Activated T-helper 1 cell treated with anti-CD3 and anti-CD28 coated beads, Interleukin-12 subunit alpha, Interleukin-12 subunit beta, Interleukin-2, Interleukin-4 antibody, amounts not matched to agents 30 ng/mL and 10 ng/mL and 1 ng/mL, durations not matched to agents 14 hours and 24 hours and 36 hours (primary cell): ENCODE measurements at regions not wholly inside any gene's neighbourhood (a gene's known extent, or its start where the extent isn't known, plus 50 kb on each side); places are given as distances from the start of the nearest gene placed in this dataset.
"Not testable (repeated sequence)": the region's sequence is repeated elsewhere in the genome, so short reads cannot be mapped to it uniquely, and the experiment has no call there.

Experiments used
- DNase-seq: peaks from one replicate; pipeline ENCODE4 v3.0.0; 2021; ENCODE audit warnings: low spot score
- H3K27ac Mint-ChIP-seq: one replicate; pipeline ENCODE4 v1.8.0; 2021; ENCODE audit warnings: mild to moderate bottlenecking, mixed read lengths
- H3K27me3 Mint-ChIP-seq: one replicate; pipeline ENCODE4 v1.8.0; 2022; ENCODE audit warnings: mild to moderate bottlenecking, moderate library complexity, mixed read lengths; ENCODE audit not compliant: insufficient read depth
- H3K36me3 Mint-ChIP-seq: one replicate; pipeline ENCODE4 v1.8.0; 2021; ENCODE audit warnings: low read depth, mixed read lengths
- H3K4me1 Mint-ChIP-seq: one replicate; pipeline ENCODE4 v1.8.0; 2021; ENCODE audit warnings: low read depth, mixed read lengths
- H3K4me3 Mint-ChIP-seq: one replicate; pipeline ENCODE4 v1.8.0; 2021; ENCODE audit warnings: mild to moderate bottlenecking, moderate library complexity, mixed read lengths
- H3K9me3 Mint-ChIP-seq: one replicate; pipeline ENCODE4 v1.8.0; 2021; ENCODE audit warnings: mixed read lengths
- intact Hi-C: fragments of 100-400 bp; cut with micrococcal nuclease; formaldehyde crosslinking; loops from one replicate; pipeline ENCODE4 v1.15.1; 2024

- intact Hi-C loops: no loop called here
- peaks cover 2% of the 10 kb centered on the region for H3K27me3 Mint-ChIP-seq
- no peak for DNase-seq
- no peaks in the 10 kb centered on the region for H3K9me3 Mint-ChIP-seq
- no peak overlapping the region for H3K27ac Mint-ChIP-seq
- no peaks in the 10 kb centered on the region for H3K36me3 Mint-ChIP-seq
- H3K4me3 Mint-ChIP-seq: no peak overlapping the region
- no peaks in the 10 kb centered on the region for H3K4me1 Mint-ChIP-seq
These were observed 92.7 kb upstream of the GPR141 start for GRCh38 chr7:37590824-37591223.

GRCh38 chr7:37592366-37592765 is 91.2 kb upstream of the GPR141 start:
- no peaks in the 10 kb centered on the region for H3K4me1 Mint-ChIP-seq
- no peak overlapping the region for H3K4me3 Mint-ChIP-seq

GRCh38 chr7:37594602-37595001 is 89.0 kb upstream of the GPR141 start:
- Mint-ChIP-seq H3K27me3 (peaks cover 5% of the 10 kb centered on the region), H3K4me3 (no peak overlapping the region), H3K4me1 (no peaks in the 10 kb centered on the region), H3K36me3 (no peaks in the 10 kb centered on the region), H3K9me3 (no peaks in the 10 kb centered on the region), H3K27ac (no peak overlapping the region)
- no peak for DNase-seq
- intact Hi-C loops: no loop called here

More at GRCh38 chr7:37592366-37592765, 91.2 kb upstream of the GPR141 start:
- H3K36me3 Mint-ChIP-seq: no peaks in the 10 kb centered on the region
- no peaks in the 10 kb centered on the region for H3K9me3 Mint-ChIP-seq
- DNase-seq: no peak
- peaks cover 2% of the 10 kb centered on the region for H3K27me3 Mint-ChIP-seq
- intact Hi-C loops: no loop called here
- H3K27ac Mint-ChIP-seq: no peak overlapping the region

GRCh38 chr7:37598824-37599223 is 84.7 kb upstream of the GPR141 start:
- H3K27ac Mint-ChIP-seq: no peak overlapping the region
- H3K36me3 Mint-ChIP-seq: no peaks in the 10 kb centered on the region
- H3K27me3 Mint-ChIP-seq: peaks cover 8% of the 10 kb centered on the region
- DNase-seq: no peak
- H3K4me1 Mint-ChIP-seq: no peaks in the 10 kb centered on the region
- no peaks in the 10 kb centered on the region for H3K9me3 Mint-ChIP-seq
- no peak overlapping the region for H3K4me3 Mint-ChIP-seq
- intact Hi-C loops: no loop called here

- intact Hi-C loops: no loop called here
- Mint-ChIP-seq H3K4me1 (no peaks in the 10 kb centered on the region), H3K4me3 (no peak overlapping the region), H3K27me3 (peaks cover 8% of the 10 kb centered on the region), H3K36me3 (no peaks in the 10 kb centered on the region), H3K9me3 (no peaks in the 10 kb centered on the region), H3K27ac (no peak overlapping the region)
- no peak for DNase-seq
These were observed 82.2 kb upstream of the GPR141 start for GRCh38 chr7:37601321-37601720.

GRCh38 chr7:37604078-37604477 is 79.5 kb upstream of the GPR141 start:
- Mint-ChIP-seq H3K4me1 (no peaks in the 10 kb centered on the region), H3K9me3 (no peaks in the 10 kb centered on the region), H3K36me3 (no peaks in the 10 kb centered on the region), H3K4me3 (no peak overlapping the region), H3K27ac (no peak overlapping the region), H3K27me3 (peaks cover 6% of the 10 kb centered on the region)
- intact Hi-C loops: no loop called here
- DNase-seq: no peak

GRCh38 chr7:37617406-37617805 is 66.2 kb upstream of the GPR141 start:
- H3K9me3 Mint-ChIP-seq, H3K27me3 Mint-ChIP-seq, H3K4me3 Mint-ChIP-seq, H3K4me1 Mint-ChIP-seq, H3K36me3 Mint-ChIP-seq, intact Hi-C loops, H3K27ac Mint-ChIP-seq, DNase-seq: not testable (repeated sequence)

GRCh38 chr7:37633048-37633447 is 50.5 kb upstream of the GPR141 start:
- no peak overlapping the region for H3K4me3 Mint-ChIP-seq
- intact Hi-C loops: no loop called here
- peaks cover 15% of the 10 kb centered on the region for H3K27me3 Mint-ChIP-seq
- no peaks in the 10 kb centered on the region for H3K4me1 Mint-ChIP-seq
- H3K9me3 Mint-ChIP-seq: peaks cover 5% of the 10 kb centered on the region
- no peak for DNase-seq
- H3K27ac Mint-ChIP-seq: no peak overlapping the region
- H3K36me3 Mint-ChIP-seq: no peaks in the 10 kb centered on the region
